HG02610 (cell line): ENCODE measurements at regions not wholly inside any gene's neighbourhood (a gene's known extent, or its start where the extent isn't known, plus 50 kb on each side); places are given as distances from the start of the nearest gene placed in this dataset.

ENCODE experiments used
- ATAC-seq: cut with Tn5 transposase; IDR thresholded peaks from one replicate; pipeline ENCODE4 v1.9.1; 2021; ENCODE audit warnings: mild to moderate bottlenecking, moderate library complexity; ENCODE audit not compliant: unreplicated experiment

- ATAC-seq, result no peak
Measured at GRCh38 chr17:74148446-74148845, 55.0 kb upstream of the RPL38 start.

- ATAC-seq, result no peak
Measured at GRCh38 chr17:74148901-74149596, 54.4 kb upstream of the RPL38 start.

DNA sequence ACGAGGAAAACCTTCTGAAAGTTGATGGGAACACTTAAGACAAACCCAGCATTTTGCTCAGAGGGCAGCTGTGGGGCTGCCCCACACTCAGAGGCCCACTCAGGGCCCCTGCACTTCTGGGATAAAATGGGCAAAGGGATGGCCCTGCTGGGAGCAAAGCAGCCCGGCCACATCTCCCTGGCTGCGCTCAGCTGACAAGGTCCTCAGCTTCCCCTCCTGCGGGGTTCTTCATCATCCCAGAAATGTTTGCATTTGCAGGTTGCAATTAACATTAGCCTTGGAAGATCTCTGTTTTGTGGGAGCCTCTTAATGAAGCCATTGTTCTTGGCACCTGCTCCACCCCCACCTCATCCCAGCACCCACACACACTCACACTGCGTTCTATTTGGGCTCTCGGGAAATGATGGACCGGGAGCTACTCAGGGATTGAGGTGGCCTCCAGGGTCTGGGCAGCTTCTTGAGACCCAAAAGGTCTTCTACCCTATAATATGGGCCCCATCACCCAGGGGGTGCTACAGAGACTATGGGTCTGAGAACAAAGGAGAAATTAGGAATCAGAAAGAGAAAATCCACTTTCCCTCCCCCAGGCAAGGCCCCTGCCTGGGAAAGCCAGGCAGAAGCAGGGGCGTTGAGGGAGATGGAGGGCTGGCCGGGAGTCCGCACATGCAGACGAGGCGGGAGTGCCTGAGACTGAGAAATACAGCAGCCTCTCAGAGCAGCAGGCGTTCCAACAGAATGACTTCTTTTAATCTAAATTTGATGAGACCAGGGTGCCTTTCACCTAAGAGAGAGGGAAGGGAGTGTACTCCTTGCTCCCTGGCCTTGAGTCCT is 53.7 kb upstream of the RPL38 start:
- no peak for ATAC-seq

DNA sequence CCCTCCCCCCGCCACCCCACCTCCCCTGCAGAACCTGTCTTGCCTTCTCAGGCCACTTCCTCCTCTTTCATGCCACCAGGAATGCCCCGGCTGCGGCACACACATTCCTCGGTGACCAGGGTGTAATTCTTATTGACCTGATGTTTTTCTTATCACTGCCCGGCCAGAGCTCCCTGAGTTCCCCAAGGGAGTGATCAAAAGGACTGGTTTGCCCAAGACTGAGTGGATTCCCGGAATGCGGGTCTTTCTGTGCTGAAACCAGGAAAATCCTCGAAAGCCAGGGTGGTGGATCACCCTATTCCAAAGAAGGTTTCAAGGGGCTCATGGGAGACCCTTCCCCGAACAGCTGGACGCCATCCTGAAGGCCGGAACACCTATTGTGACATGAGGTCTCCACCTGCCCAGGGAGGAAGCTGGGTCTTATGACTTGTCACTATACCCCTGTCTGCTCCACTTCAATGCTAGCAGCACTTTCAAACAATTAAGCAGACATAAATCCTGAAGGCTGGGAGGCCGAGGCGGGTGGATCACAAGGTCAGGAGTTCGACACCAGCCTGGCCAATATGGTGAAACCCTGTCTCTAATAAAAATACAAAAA is 53.0 kb upstream of the RPL38 start:
- ATAC-seq, result no peak

DNA sequence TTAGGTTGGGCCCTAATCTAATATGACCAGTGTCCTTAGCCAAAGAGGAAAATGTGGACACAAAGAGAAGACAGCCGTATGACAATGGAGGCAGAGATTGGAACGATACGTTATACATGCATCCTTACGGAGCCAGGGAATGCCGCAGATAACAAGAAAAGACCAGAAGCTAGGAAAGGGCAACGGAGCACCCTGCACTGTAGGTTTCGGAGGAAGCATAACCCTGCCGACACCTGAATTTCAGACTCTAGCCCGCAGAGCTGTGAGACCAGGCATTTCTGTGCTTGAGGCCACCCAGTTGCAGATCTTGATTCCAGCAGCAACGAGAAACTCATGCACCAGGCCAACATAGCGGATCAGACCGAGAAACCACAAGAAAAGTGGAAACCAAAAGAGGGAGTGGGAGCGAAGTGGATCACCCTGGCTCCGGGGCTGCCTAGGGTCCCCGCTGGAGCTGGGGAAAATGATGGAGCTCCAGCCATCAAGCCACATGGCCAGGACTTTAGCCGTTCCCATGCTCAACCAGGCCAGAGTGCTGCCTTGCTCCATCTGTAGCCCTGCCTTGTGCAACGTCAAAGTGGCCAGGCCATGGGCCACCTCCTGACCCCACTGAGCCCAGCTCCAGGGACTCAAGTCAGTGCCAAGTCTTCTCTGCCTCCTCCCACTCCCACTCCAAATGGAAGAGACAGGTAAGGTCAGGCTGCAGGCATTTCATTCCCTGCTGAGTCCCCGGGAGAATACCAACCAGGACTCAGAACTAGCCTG is 51.7 kb upstream of the RPL38 start:
- no peak for ATAC-seq

DNA sequence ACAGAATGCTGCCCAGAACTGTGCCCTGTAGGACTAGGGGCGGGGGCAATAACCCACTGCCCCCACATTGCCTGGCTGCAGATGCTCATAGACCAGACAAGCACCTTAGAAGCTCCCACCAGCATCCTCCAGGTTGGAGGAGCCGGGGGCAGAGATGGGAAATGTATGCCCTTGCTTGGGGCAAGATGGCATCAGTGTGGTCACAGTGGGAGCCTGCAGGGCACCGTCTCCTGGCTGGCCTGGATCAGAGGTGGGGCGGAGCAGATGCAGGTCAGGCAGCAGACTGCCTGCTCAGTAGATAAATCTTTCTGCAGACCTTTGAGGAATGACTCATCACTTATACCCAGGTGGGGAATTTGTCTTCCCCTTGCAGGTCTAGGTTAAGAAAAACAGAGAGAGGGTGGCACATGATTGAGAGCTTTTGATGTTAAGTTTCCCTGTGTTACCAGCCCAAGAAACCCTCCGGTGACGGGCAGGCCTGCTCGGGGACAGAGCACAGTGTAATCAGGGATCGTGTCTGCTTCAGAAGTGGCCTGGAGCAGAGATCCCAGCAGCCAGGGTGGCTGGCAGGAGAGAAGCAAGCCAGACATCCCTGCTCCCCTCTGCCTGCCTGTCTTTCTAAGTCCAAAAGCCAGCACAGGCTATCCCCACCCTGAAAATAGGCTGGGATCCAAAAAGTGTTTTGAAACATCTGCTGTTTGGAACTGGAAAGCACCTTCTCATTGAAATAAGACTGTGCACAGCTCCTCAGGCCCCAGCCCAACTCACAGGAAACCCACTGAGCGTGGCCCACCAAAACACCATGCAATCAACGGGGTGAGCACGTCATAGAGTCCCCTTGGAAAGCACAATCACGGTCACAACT is 50.7 kb upstream of the RPL38 start:
- no peak for ATAC-seq

- no peak for ATAC-seq
Measured at GRCh38 chr17:74153456-74153810, 50.0 kb upstream of the RPL38 start.
